ENCODE measurements at regions not wholly inside any gene's neighbourhood (a gene's known extent, or its start where the extent isn't known, plus 50 kb on each side); places are given as distances from the start of the nearest gene placed in this dataset.

DNA sequence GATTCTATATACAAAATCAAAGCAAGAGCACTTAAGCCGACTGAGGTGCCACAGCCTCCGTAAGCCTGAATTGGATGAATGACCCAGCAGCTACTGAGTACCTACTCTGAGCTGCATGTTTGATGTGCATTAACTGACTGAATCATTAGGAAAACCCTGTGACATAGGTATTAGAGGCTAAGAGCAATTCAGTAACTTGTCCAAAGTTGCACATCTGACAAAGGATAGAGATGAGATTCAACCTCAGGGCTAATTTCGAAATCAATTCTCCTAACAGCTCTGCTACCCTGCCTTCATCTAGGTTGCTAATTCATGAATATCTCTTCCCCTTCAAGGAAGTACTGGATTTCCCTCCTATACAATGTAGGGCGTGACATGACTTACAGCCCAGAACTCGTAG is 89.1 kb upstream of the GLIS3 start:
- TF ChIP-seq, protein P1, sequence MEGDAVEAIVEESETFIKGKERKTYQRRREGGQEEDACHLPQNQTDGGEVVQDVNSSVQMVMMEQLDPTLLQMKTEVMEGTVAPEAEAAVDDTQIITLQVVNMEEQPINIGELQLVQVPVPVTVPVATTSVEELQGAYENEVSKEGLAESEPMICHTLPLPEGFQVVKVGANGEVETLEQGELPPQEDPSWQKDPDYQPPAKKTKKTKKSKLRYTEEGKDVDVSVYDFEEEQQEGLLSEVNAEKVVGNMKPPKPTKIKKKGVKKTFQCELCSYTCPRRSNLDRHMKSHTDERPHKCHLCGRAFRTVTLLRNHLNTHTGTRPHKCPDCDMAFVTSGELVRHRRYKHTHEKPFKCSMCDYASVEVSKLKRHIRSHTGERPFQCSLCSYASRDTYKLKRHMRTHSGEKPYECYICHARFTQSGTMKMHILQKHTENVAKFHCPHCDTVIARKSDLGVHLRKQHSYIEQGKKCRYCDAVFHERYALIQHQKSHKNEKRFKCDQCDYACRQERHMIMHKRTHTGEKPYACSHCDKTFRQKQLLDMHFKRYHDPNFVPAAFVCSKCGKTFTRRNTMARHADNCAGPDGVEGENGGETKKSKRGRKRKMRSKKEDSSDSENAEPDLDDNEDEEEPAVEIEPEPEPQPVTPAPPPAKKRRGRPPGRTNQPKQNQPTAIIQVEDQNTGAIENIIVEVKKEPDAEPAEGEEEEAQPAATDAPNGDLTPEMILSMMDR (IDR thresholded peaks at IDR 0.05) = no peak
- TF ChIP-seq, protein P2, sequence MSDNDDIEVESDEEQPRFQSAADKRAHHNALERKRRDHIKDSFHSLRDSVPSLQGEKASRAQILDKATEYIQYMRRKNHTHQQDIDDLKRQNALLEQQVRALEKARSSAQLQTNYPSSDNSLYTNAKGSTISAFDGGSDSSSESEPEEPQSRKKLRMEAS (IDR thresholded peaks at IDR 0.05; ENCODE audit: low read depth) = no peak
- TF ChIP-seq JUND (IDR thresholded peaks at IDR 0.05) (no peak), RFX5 (IDR thresholded peaks at IDR 0.05; ENCODE audit: low read length) (no peak), EP300 (IDR thresholded peaks at IDR 0.05; ENCODE audit: borderline replicate concordance in 1 of 2, low read depth in 1 of 2, low read length in 1 of 2) (no peak), SMC3 (IDR thresholded peaks at IDR 0.05; ENCODE audit: low read depth, low read length) (no peak)
- TF ChIP-seq, protein P3, sequence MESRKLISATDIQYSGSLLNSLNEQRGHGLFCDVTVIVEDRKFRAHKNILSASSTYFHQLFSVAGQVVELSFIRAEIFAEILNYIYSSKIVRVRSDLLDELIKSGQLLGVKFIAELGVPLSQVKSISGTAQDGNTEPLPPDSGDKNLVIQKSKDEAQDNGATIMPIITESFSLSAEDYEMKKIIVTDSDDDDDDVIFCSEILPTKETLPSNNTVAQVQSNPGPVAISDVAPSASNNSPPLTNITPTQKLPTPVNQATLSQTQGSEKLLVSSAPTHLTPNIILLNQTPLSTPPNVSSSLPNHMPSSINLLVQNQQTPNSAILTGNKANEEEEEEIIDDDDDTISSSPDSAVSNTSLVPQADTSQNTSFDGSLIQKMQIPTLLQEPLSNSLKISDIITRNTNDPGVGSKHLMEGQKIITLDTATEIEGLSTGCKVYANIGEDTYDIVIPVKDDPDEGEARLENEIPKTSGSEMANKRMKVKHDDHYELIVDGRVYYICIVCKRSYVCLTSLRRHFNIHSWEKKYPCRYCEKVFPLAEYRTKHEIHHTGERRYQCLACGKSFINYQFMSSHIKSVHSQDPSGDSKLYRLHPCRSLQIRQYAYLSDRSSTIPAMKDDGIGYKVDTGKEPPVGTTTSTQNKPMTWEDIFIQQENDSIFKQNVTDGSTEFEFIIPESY (IDR thresholded peaks at IDR 0.05; ENCODE audit: borderline replicate concordance, low read depth) = no peak
